ENCODE measurements at regions not wholly inside any gene's neighbourhood (a gene's known extent, or its start where the extent isn't known, plus 50 kb on each side); places are given as distances from the start of the nearest gene placed in this dataset.

- H4K20me1 ChIP-seq (ENCODE audit: insufficient read depth) = no peaks in the 10 kb centered on the region
- H3K9me2 ChIP-seq (ENCODE audit: insufficient read depth) = no peaks in the 10 kb centered on the region
- peaks cover 73% of the 10 kb centered on the region for H3K27me3 ChIP-seq (replicated peaks; ENCODE audit: insufficient read depth)
- no peaks in the 10 kb centered on the region for H3K4me1 ChIP-seq (ENCODE audit: insufficient read depth)
- in situ Hi-C loops (cut with MboI) = no loop called here
- no peaks in the 10 kb centered on the region for H3K9me3 ChIP-seq (ENCODE audit: low read depth)
- H3K4me3 ChIP-seq = peak overlapping the region; percentile 58
- no peaks in the 10 kb centered on the region for H3F3A ChIP-seq (ENCODE audit: insufficient read depth)
- H3K9ac ChIP-seq = no peak overlapping the region
- DNase-seq = peak; percentile 78
- TF ChIP-seq EZH2phosphoT487 (IDR thresholded peaks at IDR 0.05; ENCODE audit: insufficient read depth, low read depth) (no peak), EZH2 (IDR thresholded peaks at IDR 0.05; ENCODE audit: insufficient read depth, poor library complexity, severe bottlenecking) (peak; percentile 61)
- H3K79me2 ChIP-seq (ENCODE audit: insufficient read depth) = no peaks in the 10 kb centered on the region
- peak overlapping the region; percentile 75 for H3K4me2 ChIP-seq (ENCODE audit: unreplicated experiment)
- WGBS, 2 experiments (ENCODE audit: low coverage in 1 of 2, low lambda C conversion rate in 2 of 2, missing lambda C conversion rate in 2 of 2) = 2% methylated on average over 41 to 46 of the region's 46 CpGs
- H3K36me3 ChIP-seq (ENCODE audit: low read depth) = no peaks in the 10 kb centered on the region
- no peak overlapping the region for H3K27ac ChIP-seq
- no peak overlapping the region for H2AFZ ChIP-seq
Observed at GRCh38 chr1:47710329-47711071, 272.7 kb downstream of the FOXD2 start.
